ENCODE measurements at regions not wholly inside any gene's neighbourhood (a gene's known extent, or its start where the extent isn't known, plus 50 kb on each side); places are given as distances from the start of the nearest gene placed in this dataset.

- TF ChIP-seq POLR2A (IDR thresholded peaks at IDR 0.05) = no peak
- TF ChIP-seq, protein P1, sequence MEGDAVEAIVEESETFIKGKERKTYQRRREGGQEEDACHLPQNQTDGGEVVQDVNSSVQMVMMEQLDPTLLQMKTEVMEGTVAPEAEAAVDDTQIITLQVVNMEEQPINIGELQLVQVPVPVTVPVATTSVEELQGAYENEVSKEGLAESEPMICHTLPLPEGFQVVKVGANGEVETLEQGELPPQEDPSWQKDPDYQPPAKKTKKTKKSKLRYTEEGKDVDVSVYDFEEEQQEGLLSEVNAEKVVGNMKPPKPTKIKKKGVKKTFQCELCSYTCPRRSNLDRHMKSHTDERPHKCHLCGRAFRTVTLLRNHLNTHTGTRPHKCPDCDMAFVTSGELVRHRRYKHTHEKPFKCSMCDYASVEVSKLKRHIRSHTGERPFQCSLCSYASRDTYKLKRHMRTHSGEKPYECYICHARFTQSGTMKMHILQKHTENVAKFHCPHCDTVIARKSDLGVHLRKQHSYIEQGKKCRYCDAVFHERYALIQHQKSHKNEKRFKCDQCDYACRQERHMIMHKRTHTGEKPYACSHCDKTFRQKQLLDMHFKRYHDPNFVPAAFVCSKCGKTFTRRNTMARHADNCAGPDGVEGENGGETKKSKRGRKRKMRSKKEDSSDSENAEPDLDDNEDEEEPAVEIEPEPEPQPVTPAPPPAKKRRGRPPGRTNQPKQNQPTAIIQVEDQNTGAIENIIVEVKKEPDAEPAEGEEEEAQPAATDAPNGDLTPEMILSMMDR (IDR thresholded peaks at IDR 0.05) = no peak
These were observed 290.8 kb upstream of the TANK start for GRCh38 chr2:160869411-160869810.

All from Peyer's patch (tissue), 4 donors.